ENCODE measurements at regions not wholly inside any gene's neighbourhood (a gene's known extent, or its start where the extent isn't known, plus 50 kb on each side); places are given as distances from the start of the nearest gene placed in this dataset.

GRCh38 chr6:145235207-145235606 is 500.1 kb downstream of the EPM2A start:
- Histone ChIP-seq H3K4me3 (no peak overlapping the region), H3K27me3 (no peaks in the 10 kb centered on the region), H3K4me1 (no peaks in the 10 kb centered on the region), H3K36me3 (no peaks in the 10 kb centered on the region), H3K9me3 (no peaks in the 10 kb centered on the region), H3K27ac (no peak overlapping the region)
- DNase-seq (ENCODE audit: low spot score in 2 of 2): no peak
- no peak for TF ChIP-seq CTCF (IDR thresholded peaks at IDR 0.05)
- intact Hi-C loops (cut with DNase I): no loop called here

GRCh38 chr6:145238787-145239186 is 496.5 kb downstream of the EPM2A start:
- no peak for TF ChIP-seq CTCF (IDR thresholded peaks at IDR 0.05)
- H3K27ac ChIP-seq: no peak overlapping the region
- no peak for DNase-seq (ENCODE audit: low spot score in 2 of 2)
- no peaks in the 10 kb centered on the region for H3K27me3 ChIP-seq
- no peak overlapping the region for H3K4me3 ChIP-seq
- intact Hi-C loops (cut with DNase I): no loop called here
- no peaks in the 10 kb centered on the region for H3K36me3 ChIP-seq
- no peaks in the 10 kb centered on the region for H3K4me1 ChIP-seq
- no peaks in the 10 kb centered on the region for H3K9me3 ChIP-seq

- TF ChIP-seq CTCF (IDR thresholded peaks at IDR 0.05): no peak
- H3K4me1 ChIP-seq: no peaks in the 10 kb centered on the region
- H3K9me3 ChIP-seq: no peaks in the 10 kb centered on the region
- no peaks in the 10 kb centered on the region for H3K27me3 ChIP-seq
- intact Hi-C loops (cut with DNase I): no loop called here
- H3K4me3 ChIP-seq: no peak overlapping the region
- H3K36me3 ChIP-seq: no peaks in the 10 kb centered on the region
- no peak for DNase-seq (ENCODE audit: low spot score in 2 of 2)
- no peak overlapping the region for H3K27ac ChIP-seq
These were observed 494.3 kb downstream of the EPM2A start for GRCh38 chr6:145241039-145241438.

- Histone ChIP-seq H3K36me3 (no peaks in the 10 kb centered on the region), H3K27ac (no peak overlapping the region), H3K4me1 (no peaks in the 10 kb centered on the region), H3K4me3 (no peak overlapping the region), H3K9me3 (no peaks in the 10 kb centered on the region), H3K27me3 (no peaks in the 10 kb centered on the region)
- DNase-seq (ENCODE audit: low spot score in 2 of 2): no peak
- intact Hi-C loops (cut with DNase I): no loop called here
- no peak for TF ChIP-seq CTCF (IDR thresholded peaks at IDR 0.05)
These were observed 493.6 kb downstream of the EPM2A start for GRCh38 chr6:145241721-145242120.

GRCh38 chr6:145244349-145245100 is 490.8 kb downstream of the EPM2A start:
- no peaks in the 10 kb centered on the region for H3K9me3 ChIP-seq
- no peak overlapping the region for H3K4me3 ChIP-seq
- no peaks in the 10 kb centered on the region for H3K36me3 ChIP-seq
- intact Hi-C loops (cut with DNase I): no loop called here
- no peaks in the 10 kb centered on the region for H3K27me3 ChIP-seq
- no peak overlapping the region for H3K27ac ChIP-seq
- DNase-seq (ENCODE audit: low spot score in 2 of 2): no peak
- no peaks in the 10 kb centered on the region for H3K4me1 ChIP-seq
- no peak for TF ChIP-seq CTCF (IDR thresholded peaks at IDR 0.05)

- no peak for DNase-seq (ENCODE audit: low spot score in 2 of 2)
- Histone ChIP-seq H3K27ac (no peak overlapping the region), H3K27me3 (no peaks in the 10 kb centered on the region), H3K9me3 (no peaks in the 10 kb centered on the region), H3K4me3 (no peak overlapping the region), H3K4me1 (no peaks in the 10 kb centered on the region), H3K36me3 (no peaks in the 10 kb centered on the region)
- intact Hi-C loops (cut with DNase I): no loop called here
- TF ChIP-seq CTCF (IDR thresholded peaks at IDR 0.05): no peak
These were observed 490.2 kb downstream of the EPM2A start for GRCh38 chr6:145245119-145245518.

All from ascending aorta (tissue), 2 donors.